B cell (primary cell): ENCODE measurements at regions not wholly inside any gene's neighbourhood (a gene's known extent, or its start where the extent isn't known, plus 50 kb on each side); places are given as distances from the start of the nearest gene placed in this dataset.

Experiments used
- ATAC-seq: fragments of 200-7000 bp; cut with Tn5 transposase; one replicate; pipeline ENCODE4 v1.10.0; 2021; ENCODE audit warnings: low read depth, mild to moderate bottlenecking, moderate number of reproducible peaks, moderate library complexity
- CTCF ChIA-PET: fragments of 350-600 bp; sonication (Branson Sonifier 250); formaldehyde crosslinking; loops from one replicate; lab custom pipeline; 2021; ENCODE audit warnings: antibody characterized with exemption, inconsistent platforms; lab: Charles Lee
- POLR2A ChIA-PET: fragments of 350-600 bp; sonication (Branson Sonifier 250); formaldehyde crosslinking; loops from one replicate; lab custom pipeline; 2021; ENCODE audit warnings: antibody characterized with exemption; lab: Charles Lee
- DNase-seq: peaks from one replicate; pipeline ENCODE4 v3.0.0; 2013
- H2AFZ ChIP-seq: 2 replicates; pipeline ENCODE4 v1.6.1; 2012; ENCODE audit warnings: mild to moderate bottlenecking, low read depth, low read length; ENCODE audit not compliant: insufficient read depth, poor library complexity, severe bottlenecking
- H3K27ac ChIP-seq, 2 donors: 1 replicate in 1 of 2; 2 replicates in 1 of 2; pipeline ENCODE4 v1.5.1; 2012 to 2013; ENCODE audit warnings: low read length in 2 of 2, mild to moderate bottlenecking in 2 of 2, moderate library complexity in 1 of 2
- H3K27me3 ChIP-seq, 4 experiments: fragments of 200-600 bp in 1 of 4; sonication (generic) in 1 of 4; replicated peaks in 1 of 4; 1 replicate in 2 of 4; 2 replicates in 2 of 4; pipeline versions ENCODE4 v1.6.1 to v1.7.0; 2013 to 2016; ENCODE audit warnings: low read length in 3 of 4, mild to moderate bottlenecking in 2 of 4, mixed read lengths in 1 of 4, moderate library complexity in 1 of 4; ENCODE audit not compliant: insufficient read depth in 4 of 4, control insufficient read depth in 3 of 4; ENCODE audit errors: control extremely low read depth in 1 of 4
- H3K36me3 ChIP-seq, 2 experiments: replicated peaks in 1 of 2; 1 replicate in 1 of 2; 2 replicates in 1 of 2; pipeline versions ENCODE4 v1.6.1 to v1.7.1; 2013; ENCODE audit warnings: low read length in 1 of 2; ENCODE audit not compliant: insufficient read depth in 2 of 2, control insufficient read depth in 1 of 2; ENCODE audit errors: control extremely low read depth in 1 of 2, extremely low read depth in 1 of 2
- H3K4me1 ChIP-seq, 2 donors: fragments of 200-600 bp in 1 of 2; sonication (generic) in 1 of 2; 1 replicate in 1 of 2; 2 replicates in 1 of 2; pipeline versions ENCODE4 v1.5.1 to v1.6.1; 2013 to 2017; ENCODE audit warnings: low read length in 2 of 2; ENCODE audit not compliant: control insufficient read depth in 2 of 2, insufficient read depth in 2 of 2
- H3K4me2 ChIP-seq: replicated peaks from 2 replicates; pipeline ENCODE3; 2012; ENCODE audit warnings: mild to moderate bottlenecking, low read depth, low read length; ENCODE audit not compliant: poor library complexity, severe bottlenecking
- H3K4me3 ChIP-seq, 5 experiments: fragments of 200-600 bp in 1 of 5; sonication (generic) in 1 of 5; 1 replicate in 3 of 5; 2 replicates in 2 of 5; pipeline versions ENCODE4 v1.5.1 to v1.7.0; 2011 to 2016; ENCODE audit warnings: low read length in 4 of 5, mild to moderate bottlenecking in 4 of 5, low read depth in 2 of 5, control low read depth in 1 of 5, moderate library complexity in 1 of 5; ENCODE audit not compliant: insufficient read depth in 1 of 5; ENCODE audit errors: control extremely low read depth in 1 of 5, extremely low read depth in 1 of 5
- H3K79me2 ChIP-seq: fragments of 200-600 bp; sonication (generic); one replicate; pipeline ENCODE4 v1.6.0; 2016; ENCODE audit warnings: low read length; ENCODE audit not compliant: control insufficient read depth, insufficient read depth
- H3K9ac ChIP-seq: fragments of 200-600 bp; sonication (generic); 2 replicates; pipeline ENCODE4 v1.6.1; 2017; ENCODE audit warnings: mild to moderate bottlenecking, low read length, moderate library complexity
- H3K9me3 ChIP-seq, 3 donors: one replicate each; pipeline versions ENCODE4 v1.6.1 to v1.7.1; 2013; ENCODE audit warnings: low read length in 2 of 3; ENCODE audit not compliant: control insufficient read depth in 2 of 3, insufficient read depth in 1 of 3; ENCODE audit errors: control extremely low read depth in 1 of 3
- H4K20me1 ChIP-seq: 2 replicates; pipeline ENCODE4 v1.6.0; 2012; ENCODE audit warnings: mild to moderate bottlenecking, low read length; ENCODE audit not compliant: insufficient read depth, control insufficient read depth, poor library complexity, severe bottlenecking
- H3K27ac Mint-ChIP-seq: one replicate; pipeline ENCODE4 v1.8.0; 2021; ENCODE audit warnings: mixed read lengths
- H3K27me3 Mint-ChIP-seq: one replicate; pipeline ENCODE4 v1.8.0; 2021; ENCODE audit warnings: mixed read lengths
- H3K4me1 Mint-ChIP-seq: one replicate; pipeline ENCODE4 v1.8.0; 2021; ENCODE audit warnings: mixed read lengths
- H3K4me3 Mint-ChIP-seq: one replicate; pipeline ENCODE4 v1.8.0; 2021; ENCODE audit warnings: mixed read lengths
- H3K9me3 Mint-ChIP-seq: one replicate; pipeline ENCODE4 v1.8.0; 2022; ENCODE audit warnings: mixed read lengths; ENCODE audit not compliant: insufficient read depth
- CTCF ChIP-seq: fragments of 200-600 bp; IDR thresholded peaks from one replicate; pipeline ENCODE4 v1.8.0; 2022; ENCODE audit warnings: antibody characterized with exemption, mild to moderate bottlenecking
- EZH2 ChIP-seq: IDR thresholded peaks from 2 replicates; pipeline ENCODE4 v1.6.1; 2012; ENCODE audit warnings: borderline replicate concordance, low read depth, mild to moderate bottlenecking, moderate library complexity, low read length; ENCODE audit not compliant: insufficient read depth, poor library complexity, severe bottlenecking
- WGBS: methylation state at CpG from one replicate; pipeline ENCODE4 v1.1.5; 2013; ENCODE audit warnings: missing lambda C conversion rate; ENCODE audit not compliant: insufficient coverage; 5-methylcytosine and 5-hydroxymethylcytosine counted together
- intact Hi-C: fragments of 100-400 bp; cut with micrococcal nuclease; formaldehyde crosslinking; loops from one replicate; pipeline ENCODE4 v1.10.0; 2022

DNA sequence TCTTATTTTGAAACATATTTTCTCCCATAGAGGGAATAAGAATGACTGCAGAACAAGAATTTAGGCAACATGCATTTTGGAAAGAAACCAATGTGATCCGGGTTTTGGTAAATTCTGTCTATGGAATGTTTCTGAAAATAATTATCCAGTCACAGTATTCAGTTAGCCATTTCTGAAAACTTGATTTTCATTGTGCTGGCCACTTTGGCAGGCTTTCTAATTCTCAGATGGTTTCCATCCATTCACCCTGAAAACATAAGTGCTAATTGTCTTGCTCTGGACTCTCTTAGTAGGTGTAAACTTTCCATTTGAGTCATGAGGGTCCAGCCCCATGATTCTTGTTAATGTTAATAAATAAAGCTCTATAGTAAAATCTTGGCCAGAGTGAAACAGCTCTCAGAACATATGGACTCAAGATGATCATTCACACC is 176.5 kb downstream of the RBM43 start:
- Mint-ChIP-seq H3K27ac (no peak overlapping the region), H3K4me3 (no peak overlapping the region), H3K9me3 (no peaks in the 10 kb centered on the region), H3K4me1 (no peaks in the 10 kb centered on the region), H3K27me3 (no peaks in the 10 kb centered on the region)
- Histone ChIP-seq H4K20me1 (no peaks in the 10 kb centered on the region), H3K4me1 (no peaks in the 10 kb centered on the region), H3K36me3 (no peaks in the 10 kb centered on the region), H3K27ac (no peak overlapping the region), H3K27me3 (no peaks in the 10 kb centered on the region), H3K9me3 (no peaks in the 10 kb centered on the region), H3K79me2 (no peaks in the 10 kb centered on the region), H3K4me3 (no peak overlapping the region), H3K9ac (no peak overlapping the region), H3K4me2 (no peak overlapping the region), H2AFZ (no peak overlapping the region)
- no CpG with 5 or more reads among the region's 1 CpG for WGBS
- CTCF ChIA-PET, result no interaction called here
- DNase-seq, result no peak
- POLR2A ChIA-PET, result no interaction called here
- TF ChIP-seq EZH2 (no peak), CTCF (no peak)
- intact Hi-C loops, result no loop called here
- no peak for ATAC-seq

DNA sequence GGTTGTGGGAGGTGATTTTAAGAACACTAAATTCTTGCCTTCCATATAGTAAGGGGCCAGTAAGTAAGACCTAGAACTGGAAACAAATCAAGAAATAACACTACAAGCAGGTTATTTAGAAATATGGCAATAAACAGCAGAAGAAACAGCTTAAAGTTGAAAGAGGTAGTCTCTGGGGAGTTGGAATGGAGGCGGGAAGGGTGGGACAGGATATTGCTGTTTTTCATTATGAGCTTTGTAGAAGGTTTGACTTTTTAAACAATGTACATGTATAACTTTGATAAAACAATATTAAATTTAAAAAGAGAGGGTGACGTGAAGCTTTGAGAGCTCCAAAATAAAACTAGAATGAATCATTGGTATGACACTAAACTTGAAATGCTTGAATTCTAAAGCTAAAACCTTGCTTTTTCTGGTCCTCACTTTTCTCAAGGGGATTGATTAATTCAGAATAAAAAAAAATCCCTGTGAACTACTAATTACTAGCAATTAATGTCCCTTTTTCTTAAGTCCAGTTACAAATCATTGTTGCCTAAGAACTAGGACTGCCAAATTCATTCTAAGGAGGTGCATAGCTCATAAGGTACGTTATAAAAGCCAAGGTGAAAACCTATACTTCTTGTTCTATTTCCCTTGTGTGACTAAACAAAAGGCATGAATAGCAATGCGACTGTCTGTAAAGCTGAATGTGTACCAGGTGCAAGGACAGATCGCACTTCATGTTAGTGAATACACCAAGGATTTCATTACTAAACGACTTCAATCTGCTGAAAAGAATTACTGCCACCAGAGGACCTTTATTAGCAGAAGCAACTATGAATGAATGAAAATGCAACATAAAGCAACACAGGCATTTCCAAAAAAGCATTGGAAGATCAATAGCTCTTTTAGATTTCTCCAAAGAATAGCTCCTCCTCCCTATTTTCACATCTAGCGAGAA is 177.5 kb downstream of the RBM43 start:
- WGBS, result 92% methylated on average over 4 of the region's 7 CpGs
- Mint-ChIP-seq H3K4me1 (no peaks in the 10 kb centered on the region), H3K27ac (no peak overlapping the region), H3K27me3 (no peaks in the 10 kb centered on the region), H3K4me3 (no peak overlapping the region), H3K9me3 (no peaks in the 10 kb centered on the region)
- no peaks in the 10 kb centered on the region for H4K20me1 ChIP-seq
- POLR2A ChIA-PET, result no interaction called here
- no peak overlapping the region for H3K4me3 ChIP-seq
- H3K4me1 ChIP-seq, result no peaks in the 10 kb centered on the region
- CTCF ChIA-PET, result no interaction called here
- intact Hi-C loops, result no loop called here
- no peaks in the 10 kb centered on the region for H3K36me3 ChIP-seq
- no peaks in the 10 kb centered on the region for H3K79me2 ChIP-seq
- H3K4me2 ChIP-seq, result no peak overlapping the region
- DNase-seq, result no peak
- H3K9ac ChIP-seq, result no peak overlapping the region
- H3K9me3 ChIP-seq, result no peaks in the 10 kb centered on the region
- H3K27me3 ChIP-seq, result no peaks in the 10 kb centered on the region
- H3K27ac ChIP-seq, result no peak overlapping the region
- ATAC-seq, result no peak
- H2AFZ ChIP-seq, result no peak overlapping the region
- no peak for TF ChIP-seq CTCF
- no peak for TF ChIP-seq EZH2
